Activated CD4-positive, alpha-beta T cell treated with anti-CD3 and anti-CD28 coated beads, Interleukin-2, amount 10 ng/mL, durations not matched to agents 24 days and 14 days (primary cell): ENCODE measurements at regions not wholly inside any gene's neighbourhood (a gene's known extent, or its start where the extent isn't known, plus 50 kb on each side); places are given as distances from the start of the nearest gene placed in this dataset.
"Not testable (repeated sequence)": the region's sequence is repeated elsewhere in the genome, so short reads cannot be mapped to it uniquely, and the experiment has no call there.

Experiments
- DNase-seq: peaks from one replicate; pipeline ENCODE4 v3.0.0; 2022
- H3K27ac Mint-ChIP-seq: one replicate; pipeline ENCODE4 v1.8.0; 2022; ENCODE audit warnings: mild to moderate bottlenecking, mixed read lengths
- H3K27me3 Mint-ChIP-seq: one replicate; pipeline ENCODE4 v1.8.0; 2022; ENCODE audit warnings: mixed read lengths
- H3K36me3 Mint-ChIP-seq: one replicate; pipeline ENCODE4 v1.8.0; 2022; ENCODE audit warnings: low read depth, mild to moderate bottlenecking, mixed read lengths
- H3K4me1 Mint-ChIP-seq: one replicate; pipeline ENCODE4 v1.8.0; 2021; ENCODE audit warnings: mixed read lengths
- H3K4me3 Mint-ChIP-seq: one replicate; pipeline ENCODE4 v1.8.0; 2022; ENCODE audit warnings: mild to moderate bottlenecking, moderate library complexity, mixed read lengths
- H3K9me3 Mint-ChIP-seq: one replicate; pipeline ENCODE4 v1.8.0; 2021; ENCODE audit warnings: mixed read lengths
- intact Hi-C: fragments of 100-400 bp; cut with micrococcal nuclease; formaldehyde crosslinking; loops from one replicate; pipeline ENCODE4 v1.15.1; 2023

GRCh38 chr6:18602931-18603330 lies 215.8 kb downstream of the RNF144B start:
- Mint-ChIP-seq H3K4me3 (no peak overlapping the region), H3K9me3 (no peaks in the 10 kb centered on the region), H3K27me3 (no peaks in the 10 kb centered on the region), H3K4me1 (no peaks in the 10 kb centered on the region), H3K27ac (no peak overlapping the region), H3K36me3 (no peaks in the 10 kb centered on the region)
- intact Hi-C loops = no loop called here
- no peak for DNase-seq

DNA sequence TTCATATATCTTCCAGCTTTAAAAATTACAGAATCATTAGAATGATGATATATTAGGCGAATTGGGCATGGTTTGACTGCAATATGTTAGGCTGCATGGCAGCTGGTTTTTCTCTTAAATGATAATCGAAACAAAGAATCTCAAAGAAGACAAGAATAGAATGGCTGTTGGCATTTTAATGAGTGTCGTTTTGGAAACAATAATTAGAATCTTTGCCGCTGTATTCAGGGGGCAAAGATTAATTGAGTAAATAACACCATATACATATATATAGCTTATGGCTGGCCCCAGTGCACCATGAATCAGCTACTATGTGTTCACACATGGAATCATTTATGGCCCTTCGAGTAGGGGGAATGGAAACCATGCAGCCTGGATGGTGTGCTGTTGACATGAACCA lies 216.2 kb downstream of the RNF144B start:
- Mint-ChIP-seq H3K27me3 (no peaks in the 10 kb centered on the region), H3K9me3 (no peaks in the 10 kb centered on the region), H3K4me1 (no peaks in the 10 kb centered on the region), H3K4me3 (no peak overlapping the region), H3K36me3 (no peaks in the 10 kb centered on the region), H3K27ac (no peak overlapping the region)
- DNase-seq = no peak
- intact Hi-C loops = no loop called here

DNA sequence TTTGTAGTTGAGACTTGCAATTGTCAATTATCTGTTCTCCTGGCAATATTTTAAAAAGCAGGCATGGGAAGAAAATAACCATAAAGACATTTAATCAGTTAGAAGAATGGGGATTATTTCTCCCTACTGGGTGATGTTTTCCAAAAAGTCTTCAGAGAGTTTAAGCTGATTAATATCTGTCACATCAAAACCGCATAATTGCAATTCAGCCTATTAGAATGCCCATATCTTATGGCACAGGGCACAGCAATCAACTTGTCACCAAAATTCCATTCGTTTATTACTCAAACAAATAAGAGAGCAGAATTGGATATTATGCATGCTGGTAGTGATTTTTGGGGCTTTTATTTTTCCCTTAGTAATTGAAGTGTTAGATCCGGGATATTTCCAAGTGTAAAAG lies 218.7 kb downstream of the RNF144B start:
- H3K9me3 Mint-ChIP-seq = no peaks in the 10 kb centered on the region
- H3K4me3 Mint-ChIP-seq = no peak overlapping the region
- H3K27ac Mint-ChIP-seq = no peak overlapping the region
- H3K4me1 Mint-ChIP-seq = no peaks in the 10 kb centered on the region
- no peak for DNase-seq
- no peaks in the 10 kb centered on the region for H3K27me3 Mint-ChIP-seq
- intact Hi-C loops = no loop called here
- no peaks in the 10 kb centered on the region for H3K36me3 Mint-ChIP-seq

DNA sequence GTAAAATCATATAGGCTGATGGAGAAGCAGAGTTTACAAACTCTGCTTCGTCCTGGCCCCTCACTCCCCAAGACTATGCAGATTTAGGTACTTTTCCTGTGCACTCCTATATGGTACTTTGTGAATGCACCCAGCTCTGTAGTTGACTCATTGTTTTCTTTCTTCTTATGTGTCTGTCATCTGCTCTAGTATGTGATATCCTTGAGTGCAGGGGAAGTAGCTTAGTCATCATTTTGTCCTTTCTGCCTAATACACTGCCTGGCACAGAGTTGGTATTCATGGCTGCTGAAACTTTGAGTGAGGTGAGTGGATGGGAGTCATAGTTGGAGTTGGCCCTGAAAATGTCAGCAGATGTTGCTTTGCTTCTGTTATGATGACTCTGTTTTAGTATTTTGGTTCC lies 222.6 kb downstream of the RNF144B start:
- DNase-seq = no peak
- intact Hi-C loops = no loop called here
- Mint-ChIP-seq H3K27ac (no peak overlapping the region), H3K36me3 (no peaks in the 10 kb centered on the region), H3K9me3 (no peaks in the 10 kb centered on the region), H3K4me1 (no peaks in the 10 kb centered on the region), H3K27me3 (no peaks in the 10 kb centered on the region), H3K4me3 (no peak overlapping the region)

DNA sequence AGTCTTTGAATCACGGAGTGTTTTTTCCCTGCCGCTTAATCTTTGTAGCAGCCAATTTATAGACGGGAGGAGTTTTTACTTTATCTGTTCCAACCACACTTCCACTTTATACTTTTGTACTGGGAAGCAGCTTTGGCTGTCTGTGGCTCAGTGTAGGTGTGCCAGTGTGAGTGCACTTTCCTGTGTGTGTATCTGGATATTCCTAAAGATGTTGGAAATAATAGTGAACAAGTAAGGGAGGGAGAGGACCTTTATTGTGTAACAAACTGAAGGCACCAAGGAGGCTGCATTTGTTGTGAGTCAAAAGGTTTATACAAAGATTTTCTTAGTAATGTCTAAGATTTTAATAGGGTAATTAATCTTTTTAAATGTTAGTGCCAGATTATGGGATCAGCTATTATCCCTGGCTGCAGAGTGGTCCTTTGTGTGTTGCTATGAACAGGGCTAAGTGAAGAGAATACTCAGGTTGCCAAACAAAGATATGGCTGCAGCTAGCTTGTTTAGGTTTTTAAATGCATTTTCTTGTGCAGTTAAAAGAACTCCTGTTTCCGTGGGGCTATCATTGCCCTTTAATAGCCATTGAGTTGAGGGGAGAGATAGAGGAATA lies 226.3 kb downstream of the RNF144B start:
- no peak for DNase-seq

DNA sequence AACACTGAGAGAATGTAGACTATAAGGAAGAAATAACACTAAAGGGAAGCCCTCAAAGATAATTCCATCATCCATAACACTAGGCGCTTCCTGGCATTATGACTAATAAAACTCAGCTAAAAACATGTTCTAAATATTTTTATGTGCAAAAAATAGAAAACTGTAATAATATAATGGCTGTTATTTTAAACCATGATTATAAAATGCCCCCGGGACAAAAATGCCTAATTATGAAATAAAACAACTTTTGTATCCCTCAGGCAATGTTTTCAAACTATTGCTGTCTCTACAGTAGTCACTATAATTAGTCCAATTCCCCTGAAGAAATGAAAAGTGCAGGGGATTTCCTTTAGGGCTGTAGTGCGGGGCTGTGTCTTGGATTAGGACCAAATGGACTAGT lies 242.4 kb downstream of the RNF144B start:
- no peak for DNase-seq
- Mint-ChIP-seq H3K27ac (no peak overlapping the region), H3K36me3 (no peaks in the 10 kb centered on the region), H3K4me1 (no peaks in the 10 kb centered on the region), H3K4me3 (no peak overlapping the region), H3K27me3 (no peaks in the 10 kb centered on the region), H3K9me3 (no peaks in the 10 kb centered on the region)
- intact Hi-C loops = no loop called here

More for the DNA sequence above, 226.3 kb downstream of the RNF144B start:
- H3K36me3 Mint-ChIP-seq = no peaks in the 10 kb centered on the region
- H3K9me3 Mint-ChIP-seq = peaks cover 10% of the 10 kb centered on the region
- H3K27me3 Mint-ChIP-seq = no peaks in the 10 kb centered on the region
- no peak overlapping the region for H3K27ac Mint-ChIP-seq
- no peaks in the 10 kb centered on the region for H3K4me1 Mint-ChIP-seq
- intact Hi-C loops = no loop called here
- no peak overlapping the region for H3K4me3 Mint-ChIP-seq

DNA sequence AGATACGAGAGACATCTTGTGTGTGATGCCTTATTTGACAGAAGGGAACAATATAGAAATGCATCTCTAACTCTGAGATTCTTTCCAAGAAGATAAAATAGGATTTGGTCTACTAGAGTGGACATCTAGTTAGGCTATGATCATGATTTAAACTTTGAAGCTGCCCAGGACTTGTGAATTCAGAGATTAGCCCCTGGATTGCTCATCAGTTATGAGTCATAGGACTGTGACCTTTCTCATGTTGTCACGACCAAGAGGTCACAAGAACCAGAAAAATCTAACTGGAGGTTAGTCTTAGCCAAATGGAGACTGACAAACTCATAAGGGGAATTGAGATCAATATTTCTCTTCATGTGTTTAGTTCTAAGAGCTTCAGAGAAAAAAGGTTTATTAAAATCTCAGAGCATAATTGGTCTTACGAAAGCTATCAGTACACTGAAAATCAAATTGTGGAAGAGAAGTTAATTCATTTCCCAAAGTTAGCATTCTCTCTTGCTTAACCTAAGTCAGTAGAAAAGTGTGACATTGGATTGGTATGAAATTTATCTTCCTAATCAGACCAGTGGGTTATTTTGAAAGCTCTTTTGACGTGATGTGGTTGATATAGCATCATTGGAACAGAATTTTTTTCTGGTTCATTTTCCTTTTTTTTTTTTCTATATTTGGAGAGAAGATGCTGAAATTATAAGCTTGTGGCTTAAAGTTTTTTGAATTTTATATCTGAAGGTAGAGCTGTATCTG lies 245.7 kb downstream of the RNF144B start:
- Mint-ChIP-seq H3K36me3 (no peaks in the 10 kb centered on the region), H3K4me3 (no peak overlapping the region), H3K27ac (no peak overlapping the region), H3K4me1 (no peaks in the 10 kb centered on the region), H3K9me3 (no peaks in the 10 kb centered on the region), H3K27me3 (no peaks in the 10 kb centered on the region)
- intact Hi-C loops = no loop called here
- no peak for DNase-seq

DNA sequence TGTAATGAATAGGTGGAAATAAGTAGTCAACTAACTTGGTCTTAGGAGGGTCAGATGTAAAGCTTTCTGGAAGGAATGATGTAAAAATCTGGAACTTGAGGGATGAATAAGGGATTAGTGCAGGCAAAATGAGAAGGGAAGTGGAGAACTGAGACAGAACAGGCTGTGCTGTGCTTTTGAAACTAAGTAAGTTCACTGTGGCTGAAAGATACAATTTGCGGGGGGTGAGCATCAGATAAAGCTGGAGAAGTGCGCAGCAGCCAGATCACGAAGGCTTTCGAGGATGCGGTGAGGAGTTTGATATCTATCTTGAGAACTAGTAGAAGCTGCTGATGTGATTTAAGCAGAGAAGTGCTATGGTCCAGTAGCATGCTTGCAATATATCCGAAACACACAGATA lies 247.8 kb downstream of the RNF144B start:
- intact Hi-C loops = no loop called here
- H3K9me3 Mint-ChIP-seq = no peaks in the 10 kb centered on the region
- no peaks in the 10 kb centered on the region for H3K27me3 Mint-ChIP-seq
- no peak for DNase-seq
- no peak overlapping the region for H3K4me3 Mint-ChIP-seq
- H3K27ac Mint-ChIP-seq = no peak overlapping the region
- no peaks in the 10 kb centered on the region for H3K4me1 Mint-ChIP-seq
- no peaks in the 10 kb centered on the region for H3K36me3 Mint-ChIP-seq

DNA sequence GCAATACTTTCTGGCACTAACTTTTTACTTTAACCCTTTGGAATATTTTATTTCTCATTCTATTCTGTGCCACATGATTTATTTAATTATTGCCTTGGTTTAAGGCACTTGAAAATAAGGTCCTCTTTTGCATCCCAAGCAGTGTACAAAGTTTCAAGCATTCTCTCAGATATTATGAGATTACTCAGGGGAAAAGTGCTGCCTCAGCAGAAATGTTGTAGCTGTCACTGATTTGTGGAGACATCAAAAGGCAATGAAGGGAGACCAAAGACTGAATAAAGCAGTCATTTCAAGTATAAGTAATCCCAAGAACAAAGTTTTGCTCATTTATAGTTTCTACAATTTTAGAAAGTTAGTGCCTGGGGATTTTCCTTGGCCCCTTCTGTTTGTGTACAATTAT lies 253.0 kb downstream of the RNF144B start:
- Mint-ChIP-seq H3K36me3 (no peaks in the 10 kb centered on the region), H3K4me1 (no peaks in the 10 kb centered on the region), H3K27ac (no peak overlapping the region), H3K27me3 (no peaks in the 10 kb centered on the region), H3K4me3 (no peak overlapping the region), H3K9me3 (peaks cover 4% of the 10 kb centered on the region)
- intact Hi-C loops = no loop called here
- no peak for DNase-seq

- Mint-ChIP-seq H3K4me1 (no peaks in the 10 kb centered on the region), H3K27ac (no peak overlapping the region), H3K27me3 (no peaks in the 10 kb centered on the region), H3K4me3 (no peak overlapping the region), H3K9me3 (peaks cover 4% of the 10 kb centered on the region), H3K36me3 (no peaks in the 10 kb centered on the region)
- DNase-seq = no peak
- intact Hi-C loops = no loop called here
These were observed 253.6 kb downstream of the RNF144B start for GRCh38 chr6:18640754-18641153.

DNA sequence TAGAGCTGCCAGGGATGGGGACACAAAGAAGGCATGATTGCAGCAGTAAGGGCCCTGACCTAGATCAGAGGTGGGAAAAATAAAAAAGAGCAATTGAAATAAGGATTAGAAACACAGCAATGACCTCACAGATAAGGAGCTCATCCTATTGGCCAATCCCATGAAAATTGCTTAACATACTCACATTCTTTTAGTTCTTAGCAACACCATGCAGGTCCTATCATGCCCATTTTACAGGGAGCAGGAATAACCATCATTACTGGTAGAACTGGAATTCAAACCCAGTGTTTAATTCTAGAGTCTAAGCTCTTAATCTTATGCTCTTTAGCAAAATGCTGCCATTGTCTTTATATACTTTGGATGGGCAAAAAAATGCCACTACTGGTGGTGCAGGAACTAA lies 267.7 kb downstream of the RNF144B start:
- no peak for DNase-seq

DNA sequence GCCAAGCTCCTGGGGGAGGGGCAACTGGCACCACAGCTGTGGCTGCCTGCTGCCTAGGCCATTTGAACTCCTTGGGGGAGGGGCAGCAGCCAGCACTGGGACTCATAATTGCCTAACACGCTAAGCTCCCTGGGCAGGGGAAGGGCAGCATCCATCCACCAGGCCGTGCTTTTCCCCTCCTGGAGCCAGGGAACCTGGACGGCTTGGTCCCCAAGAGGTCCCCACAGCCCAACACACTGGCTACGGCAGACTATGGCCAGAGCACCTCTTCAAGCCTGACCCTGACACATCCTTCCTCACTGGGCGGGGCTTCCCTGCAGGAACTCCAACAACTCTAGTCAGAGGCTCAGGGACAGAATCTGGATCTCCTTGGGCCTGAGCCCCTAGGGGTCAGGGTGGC lies 269.4 kb downstream of the RNF144B start:
- intact Hi-C loops = no loop called here
- Mint-ChIP-seq H3K27me3 (no peaks in the 10 kb centered on the region), H3K36me3 (no peaks in the 10 kb centered on the region), H3K4me1 (no peaks in the 10 kb centered on the region), H3K4me3 (no peak overlapping the region), H3K9me3 (peaks cover 4% of the 10 kb centered on the region), H3K27ac (no peak overlapping the region)
- no peak for DNase-seq

More for the DNA sequence above, 267.7 kb downstream of the RNF144B start:
- Mint-ChIP-seq H3K27ac (no peak overlapping the region), H3K27me3 (no peaks in the 10 kb centered on the region), H3K9me3 (peaks cover 4% of the 10 kb centered on the region), H3K4me3 (no peak overlapping the region), H3K4me1 (no peaks in the 10 kb centered on the region), H3K36me3 (no peaks in the 10 kb centered on the region)
- intact Hi-C loops = no loop called here

DNA sequence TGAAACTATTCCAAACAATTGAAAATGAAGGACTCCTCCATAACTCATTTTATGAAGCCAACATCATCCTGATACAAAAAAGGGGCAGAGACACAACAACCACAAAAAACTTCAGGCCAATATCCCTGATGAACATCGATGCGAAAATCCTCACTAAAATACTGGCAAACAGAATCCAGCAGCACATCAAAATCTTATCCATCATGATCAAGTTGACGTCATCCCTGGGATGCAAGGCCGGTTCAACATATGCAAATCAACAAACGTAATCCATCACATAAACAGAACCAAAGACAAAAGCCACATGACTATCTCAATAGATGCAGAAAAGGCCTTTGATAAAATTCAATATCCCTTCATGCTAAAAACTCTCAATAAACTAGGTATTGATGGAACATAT lies 272.8 kb downstream of the RNF144B start:
- H3K4me3 Mint-ChIP-seq, H3K27ac Mint-ChIP-seq, H3K9me3 Mint-ChIP-seq, H3K27me3 Mint-ChIP-seq, H3K36me3 Mint-ChIP-seq, DNase-seq, intact Hi-C loops, H3K4me1 Mint-ChIP-seq: not testable (repeated sequence)

DNA sequence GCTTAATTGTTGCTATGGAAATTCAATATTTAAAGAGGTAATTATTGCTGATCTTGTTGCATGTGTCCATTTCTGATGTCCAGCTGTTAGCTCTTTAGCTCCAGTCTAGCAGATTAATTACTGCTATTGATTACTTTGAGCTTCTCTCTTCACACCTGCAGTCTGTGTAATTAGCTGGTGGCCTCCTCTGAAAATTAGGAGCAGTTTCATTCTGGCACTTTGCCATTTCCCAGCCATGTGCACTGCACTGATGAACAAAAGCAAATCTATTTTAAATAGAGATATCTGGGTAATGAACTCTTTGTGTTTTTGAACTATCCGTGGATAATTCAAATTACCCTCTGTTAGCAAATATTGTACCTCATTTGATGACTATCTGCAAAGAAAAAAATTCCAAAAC lies 275.9 kb downstream of the RNF144B start:
- Mint-ChIP-seq H3K9me3 (peaks cover 3% of the 10 kb centered on the region), H3K4me1 (no peaks in the 10 kb centered on the region), H3K36me3 (no peaks in the 10 kb centered on the region), H3K27ac (no peak overlapping the region), H3K4me3 (no peak overlapping the region), H3K27me3 (no peaks in the 10 kb centered on the region)
- intact Hi-C loops = no loop called here
- no peak for DNase-seq

DNA sequence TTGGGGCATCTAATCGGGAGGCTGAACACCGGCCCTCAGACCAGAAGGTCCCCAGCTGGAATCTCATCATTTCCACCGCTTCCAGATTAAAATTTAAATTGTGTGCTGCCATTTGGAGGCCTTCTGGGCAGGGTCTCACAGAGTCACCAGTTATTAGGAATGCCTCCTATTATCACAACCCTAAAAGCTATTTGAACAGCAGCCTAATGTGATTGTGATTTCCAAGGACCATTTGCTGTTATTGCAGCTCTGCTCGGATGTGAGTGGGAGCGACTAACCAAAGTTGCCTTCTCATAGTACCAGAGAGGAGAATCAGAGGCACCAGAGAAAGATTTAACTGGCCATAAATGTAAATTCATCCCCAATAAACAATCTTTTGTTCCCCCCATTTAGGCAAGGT lies 277.3 kb downstream of the RNF144B start:
- no peak for DNase-seq
- H3K27me3 Mint-ChIP-seq = no peaks in the 10 kb centered on the region
- no peak overlapping the region for H3K27ac Mint-ChIP-seq
- no peak overlapping the region for H3K4me3 Mint-ChIP-seq
- intact Hi-C loops = no loop called here
- H3K9me3 Mint-ChIP-seq = peaks cover 3% of the 10 kb centered on the region
- H3K36me3 Mint-ChIP-seq = no peaks in the 10 kb centered on the region
- no peaks in the 10 kb centered on the region for H3K4me1 Mint-ChIP-seq
